Caco-2 (cell line): ENCODE measurements at regions not wholly inside any gene's neighbourhood (a gene's known extent, or its start where the extent isn't known, plus 50 kb on each side); places are given as distances from the start of the nearest gene placed in this dataset.
"Not testable (repeated sequence)": the region's sequence is repeated elsewhere in the genome, so short reads cannot be mapped to it uniquely, and the experiment has no call there.

Experiments
- BruUV-seq: library from RNA; stranded (reverse); fragments of 400-500 nt; replicated peaks from 2 replicates; lab custom pipeline; 2021; lab: Mats Ljungman, UMichigan
- CTCF ChIA-PET: fragments of 300-600 bp; sonication (Branson Sonifier 250); formaldehyde crosslinking; loops from one replicate; lab custom pipeline; 2022; ENCODE audit warnings: antibody characterized with exemption; lab: Charles Lee
- POLR2A ChIA-PET: fragments of 300-600 bp; sonication (Branson Sonifier 250); formaldehyde crosslinking; loops from one replicate; lab custom pipeline; 2022; ENCODE audit warnings: antibody characterized with exemption; lab: Charles Lee
- DNase-seq, 2 experiments: peaks; one replicate each; pipeline versions ENCODE4 v3.0.0 to v3.0.0-alpha.2; 2020 to 2022
- H3K27me3 ChIP-seq: replicated peaks from 2 replicates; pipeline ENCODE4 v1.6.0; 2011; ENCODE audit warnings: low read length; ENCODE audit not compliant: control insufficient read depth, insufficient read depth
- H3K36me3 ChIP-seq: 2 replicates; pipeline ENCODE4 v1.5.1; 2011; ENCODE audit warnings: low read length; ENCODE audit not compliant: control insufficient read depth, insufficient read depth
- H3K4me1 ChIP-seq: fragments of 250-450 bp; sonication (Bioruptor Pico); 2 replicates; pipeline ENCODE4 v1.5.1; 2020; ENCODE audit warnings: mild to moderate bottlenecking
- H3K4me3 ChIP-seq: 2 replicates; pipeline ENCODE4 v1.5.1; 2011; ENCODE audit warnings: low read depth, mild to moderate bottlenecking, control low read depth, low read length
- H3K9me3 ChIP-seq: fragments of 250-450 bp; sonication (Bioruptor Pico); 2 replicates; pipeline ENCODE4 v1.5.1; 2020; ENCODE audit warnings: mild to moderate bottlenecking, moderate library complexity
- H3K27ac Mint-ChIP-seq: one replicate; pipeline ENCODE4 v1.8.0; 2022; ENCODE audit warnings: mixed read lengths; ENCODE audit not compliant: unreplicated experiment
- H3K27me3 Mint-ChIP-seq: one replicate; pipeline ENCODE4 v1.8.0; 2022; ENCODE audit warnings: mixed read lengths; ENCODE audit not compliant: insufficient read depth, unreplicated experiment
- H3K36me3 Mint-ChIP-seq: one replicate; pipeline ENCODE4 v1.8.0; 2022; ENCODE audit warnings: mild to moderate bottlenecking, mixed read lengths; ENCODE audit not compliant: insufficient read depth, unreplicated experiment
- H3K4me1 Mint-ChIP-seq: one replicate; pipeline ENCODE4 v1.8.0; 2022; ENCODE audit warnings: low read depth, mixed read lengths; ENCODE audit not compliant: unreplicated experiment
- H3K4me3 Mint-ChIP-seq: one replicate; pipeline ENCODE4 v1.8.0; 2022; ENCODE audit warnings: mild to moderate bottlenecking, moderate library complexity, mixed read lengths; ENCODE audit not compliant: unreplicated experiment
- H3K9me3 Mint-ChIP-seq: one replicate; pipeline ENCODE4 v1.8.0; 2022; ENCODE audit warnings: mixed read lengths; ENCODE audit not compliant: unreplicated experiment
- CTCF ChIP-seq, 2 experiments: fragments of 200-600 bp in 1 of 2; IDR thresholded peaks; 1 replicate in 1 of 2; 2 replicates in 1 of 2; pipeline versions ENCODE4 v1.5.1 to v1.8.0; 2011 to 2022; ENCODE audit warnings: antibody characterized with exemption in 1 of 2, control low read depth in 1 of 2, inconsistent platforms in 1 of 2, low read depth in 1 of 2, low read length in 1 of 2, mild to moderate bottlenecking in 1 of 2, moderate library complexity in 1 of 2; ENCODE audit not compliant: insufficient read depth in 1 of 2, severe bottlenecking in 1 of 2, unreplicated experiment in 1 of 2
- intact Hi-C: fragments of 100-400 bp; cut with micrococcal nuclease; formaldehyde crosslinking; loops from one replicate; pipeline ENCODE4 v1.10.0; 2022; ENCODE audit not compliant: unreplicated experiment

DNA sequence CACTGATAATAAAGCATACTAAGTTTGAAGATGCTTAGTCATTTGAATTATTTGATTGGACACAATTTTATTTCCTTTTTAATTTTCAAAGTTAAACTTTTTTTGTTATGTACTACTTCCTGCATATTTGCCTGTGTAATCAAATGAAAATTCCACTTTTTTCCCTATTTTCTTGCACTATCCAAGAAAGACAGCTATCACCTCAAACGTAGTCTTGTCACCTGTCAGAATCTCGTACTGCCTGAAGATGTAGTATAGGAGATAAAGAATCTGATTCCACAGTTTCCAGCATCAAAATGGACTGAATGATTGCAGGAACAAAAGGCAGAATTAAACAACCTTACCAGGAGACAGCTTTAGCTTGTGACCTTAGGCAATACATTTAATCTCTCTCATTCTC, 818.8 kb downstream of the MAT2B start:
- Mint-ChIP-seq H3K4me3 (no peak overlapping the region), H3K27ac (no peak overlapping the region), H3K36me3 (no peaks in the 10 kb centered on the region), H3K4me1 (no peaks in the 10 kb centered on the region), H3K27me3 (no peaks in the 10 kb centered on the region), H3K9me3 (peaks cover 15% of the 10 kb centered on the region)
- POLR2A ChIA-PET: no interaction called here
- no peaks in the 10 kb centered on the region for H3K27me3 ChIP-seq
- no peak for DNase-seq
- TF ChIP-seq CTCF (IDR thresholded peaks at IDR 0.05; ENCODE audit: insufficient read depth in 1 of 2, low read depth in 1 of 2, low read length in 1 of 2, severe bottlenecking in 1 of 2, unreplicated experiment in 1 of 2): no peak
- H3K9me3 ChIP-seq: no peaks in the 10 kb centered on the region
- BruUV-seq: no TSS peak
- intact Hi-C loops: no loop called here
- H3K4me3 ChIP-seq: no peak overlapping the region
- no peaks in the 10 kb centered on the region for H3K4me1 ChIP-seq
- CTCF ChIA-PET: no interaction called here
- H3K36me3 ChIP-seq: no peaks in the 10 kb centered on the region

DNA sequence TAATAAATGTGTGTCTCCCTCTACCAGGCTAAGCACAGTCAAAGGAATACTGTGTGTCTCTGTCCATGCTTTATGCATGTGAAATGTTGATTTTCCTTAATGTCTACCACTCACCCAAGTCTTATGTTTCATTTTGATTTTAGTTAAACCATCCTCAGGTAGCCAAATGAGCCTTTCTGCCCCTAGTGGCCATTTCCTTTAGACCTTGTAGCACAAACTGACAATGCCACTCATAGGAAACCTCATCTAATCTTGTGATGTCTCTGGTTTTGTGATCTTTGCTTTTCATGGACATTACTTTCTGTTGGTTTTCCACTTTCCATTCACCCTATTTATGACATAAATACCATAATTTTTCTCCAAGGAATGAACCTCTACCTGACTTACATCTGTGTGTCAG, 820.8 kb downstream of the MAT2B start:
- H3K4me3 ChIP-seq: no peak overlapping the region
- H3K4me1 Mint-ChIP-seq: no peaks in the 10 kb centered on the region
- no peak for DNase-seq

GRCh38 chr5:164327166-164327565, 821.7 kb downstream of the MAT2B start:
- H3K4me1 ChIP-seq, CTCF ChIA-PET, H3K27me3 ChIP-seq, H3K4me1 Mint-ChIP-seq, H3K4me3 Mint-ChIP-seq, H3K27me3 Mint-ChIP-seq, BruUV-seq, POLR2A ChIA-PET, H3K36me3 ChIP-seq, H3K36me3 Mint-ChIP-seq, H3K4me3 ChIP-seq, H3K27ac Mint-ChIP-seq, H3K9me3 ChIP-seq, intact Hi-C loops: not testable (repeated sequence)
- peak in 1 of 2 experiments; percentile 30 for DNase-seq
- H3K9me3 Mint-ChIP-seq: peaks cover 15% of the 10 kb centered on the region

More for the DNA sequence above, 820.8 kb downstream of the MAT2B start:
- H3K27ac Mint-ChIP-seq: no peak overlapping the region
- no peaks in the 10 kb centered on the region for H3K36me3 Mint-ChIP-seq
- H3K4me3 Mint-ChIP-seq: no peak overlapping the region
- POLR2A ChIA-PET: no interaction called here
- intact Hi-C loops: no loop called here
- H3K9me3 Mint-ChIP-seq: peaks cover 15% of the 10 kb centered on the region
- H3K27me3 Mint-ChIP-seq: no peaks in the 10 kb centered on the region
- Histone ChIP-seq H3K27me3 (no peaks in the 10 kb centered on the region), H3K36me3 (no peaks in the 10 kb centered on the region), H3K9me3 (no peaks in the 10 kb centered on the region), H3K4me1 (no peaks in the 10 kb centered on the region)
- no TSS peak for BruUV-seq
- CTCF ChIA-PET: no interaction called here
- peak in 1 of 2 experiments; percentile 4 for TF ChIP-seq CTCF (IDR thresholded peaks at IDR 0.05; ENCODE audit: insufficient read depth in 1 of 2, low read depth in 1 of 2, low read length in 1 of 2, severe bottlenecking in 1 of 2, unreplicated experiment in 1 of 2)
